K562 (cell line): ENCODE measurements at regions not wholly inside any gene's neighbourhood (a gene's known extent, or its start where the extent isn't known, plus 50 kb on each side); places are given as distances from the start of the nearest gene placed in this dataset.
"Not testable (repeated sequence)": the region's sequence is repeated elsewhere in the genome, so short reads cannot be mapped to it uniquely, and the experiment has no call there.

Experiments
- ATAC-seq: fragments of 200-7000 bp; cut with Tn5 transposase; 3 replicates; pipeline ENCODE4 v1.9.1; 2020; ENCODE audit warnings: moderate library complexity
- BruUV-seq: library from RNA; stranded (reverse); fragments of 400-500 nt; replicated peaks from 2 replicates; lab custom pipeline; 2021; lab: Mats Ljungman, UMichigan
- CTCF ChIA-PET: fragments of 300-600 bp; formaldehyde crosslinking; extraction: SDS; loops from one replicate; lab custom pipeline; 2021; ENCODE audit warnings: low intra/inter-chr PET ratio; lab: Yijun Ruan, JAX
- POLR2A ChIA-PET: fragments of 300-600, 350-650 bp; sonication (Branson Sonifier 250); formaldehyde crosslinking; extraction: SDS; loops from one replicate; lab custom pipeline; 2021; ENCODE audit warnings: antibody characterized with exemption, inconsistent platforms; lab: Yijun Ruan, JAX
- DNase-seq, 4 experiments: peaks; one replicate each; pipeline versions ENCODE4 v3.0.0 to v3.0.0-alpha.2; 2011 to 2018; ENCODE audit warnings: low spot score in 3 of 4, mixed read lengths in 3 of 4; ENCODE audit errors: extremely low read depth in 1 of 4
- FAIRE-seq: peaks from 2 replicates; lab custom pipeline; 2011; peaks lifted over from hg19 to GRCh38; lab: Jason Lieb, UNC
- H2AFZ ChIP-seq: 2 replicates; pipeline ENCODE4 v1.6.0; 2011; ENCODE audit warnings: low read depth, low read length, control low read depth, inconsistent platforms
- H3K27ac ChIP-seq: fragments of 200-600 bp; 3 replicates; pipeline ENCODE4 v1.8.0; 2011; ENCODE audit warnings: low read depth, mild to moderate bottlenecking, control low read depth, inconsistent platforms, low read length, moderate library complexity, mixed read lengths; ENCODE audit errors: extremely low read depth
- H3K27me3 ChIP-seq, 2 experiments: fragments of 300-600 bp in 1 of 2; 2 replicates in 1 of 2; 3 replicates in 1 of 2; pipeline versions ENCODE4 v1.6.0 to v1.8.0; 2011; ENCODE audit warnings: inconsistent platforms in 2 of 2, low read length in 2 of 2, mild to moderate bottlenecking in 1 of 2, mixed read lengths in 1 of 2, moderate library complexity in 1 of 2; ENCODE audit not compliant: control insufficient read depth in 2 of 2, insufficient read depth in 2 of 2
- H3K36me3 ChIP-seq: fragments of 300-600 bp; 3 replicates; pipeline ENCODE4 v1.8.0; 2011; ENCODE audit warnings: mild to moderate bottlenecking, low read length, inconsistent platforms; ENCODE audit not compliant: control insufficient read depth, insufficient read depth
- H3K4me1 ChIP-seq, 2 experiments: fragments of 200-600 bp in 1 of 2; replicated peaks in 1 of 2; 2 replicates in 1 of 2; 3 replicates in 1 of 2; pipeline versions ENCODE4 v1.5.1 to v1.8.0; 2011; ENCODE audit warnings: inconsistent platforms in 2 of 2, low read length in 2 of 2, mild to moderate bottlenecking in 1 of 2, mixed read lengths in 1 of 2, moderate library complexity in 1 of 2; ENCODE audit not compliant: control insufficient read depth in 2 of 2, insufficient read depth in 2 of 2
- H3K4me2 ChIP-seq: 2 replicates; pipeline ENCODE4 v1.6.1; 2011; ENCODE audit warnings: low read length, control low read depth, inconsistent platforms, mixed read lengths; ENCODE audit not compliant: insufficient read depth
- H3K4me3 ChIP-seq: fragments of 200-600 bp; sonication (generic), shearing (Covaris generic); 2 replicates; pipeline ENCODE4 v1.5.1; 2016; ENCODE audit warnings: control low read depth, inconsistent platforms
- H3K79me2 ChIP-seq: fragments of 200-600 bp; 3 replicates; pipeline ENCODE4 v1.8.0; 2011; ENCODE audit warnings: low read length, inconsistent platforms; ENCODE audit not compliant: control insufficient read depth, insufficient read depth
- H3K9ac ChIP-seq, 2 experiments: 2 replicates each; pipeline versions ENCODE4 v1.6.0 to v1.6.1; 2011; ENCODE audit warnings: low read depth in 2 of 2, low read length in 2 of 2, control low read depth in 1 of 2, inconsistent platforms in 1 of 2, mild to moderate bottlenecking in 1 of 2, mixed read lengths in 1 of 2; ENCODE audit not compliant: insufficient read depth in 1 of 2
- H3K9me1 ChIP-seq: one replicate; pipeline ENCODE4 v1.6.0; 2011; ENCODE audit warnings: inconsistent platforms, mild to moderate bottlenecking, low read length, moderate library complexity; ENCODE audit not compliant: control insufficient read depth, insufficient read depth
- H3K9me3 ChIP-seq: replicated peaks from 2 replicates; pipeline ENCODE4 v1.5.1; 2011; ENCODE audit warnings: low read depth, low read length, inconsistent platforms; ENCODE audit not compliant: control insufficient read depth, insufficient read depth
- H4K20me1 ChIP-seq: replicated peaks from 2 replicates; pipeline ENCODE4 v1.6.1; 2011; ENCODE audit warnings: low read length, inconsistent platforms, mixed read lengths; ENCODE audit not compliant: control insufficient read depth, insufficient read depth
- GTF2B ChIP-seq: IDR thresholded peaks from 2 replicates; pipeline ENCODE4 v1.6.1; 2011; ENCODE audit not compliant: insufficient read length; ENCODE audit errors: extremely low read depth
- MAFK ChIP-seq: IDR thresholded peaks from 2 replicates; pipeline ENCODE4 v1.6.1; 2011; ENCODE audit warnings: low read length, improper control_type of control experiment
- MYNN ChIP-seq, 2 experiments: sonication (generic); formaldehyde crosslinking in 1 of 2; IDR thresholded peaks; 2 replicates each; pipeline versions ENCODE4 v1.5.0 to v1.6.1; 2016 to 2020; ENCODE audit warnings: antibody characterized with exemption in 1 of 2, missing genetic modification reagents in 1 of 2
- NEUROD1 ChIP-seq: fragments of 150-350 bp; IDR thresholded peaks from 2 replicates; pipeline ENCODE4 v1.6.1; 2014; ENCODE audit warnings: borderline replicate concordance, low read length, low read depth; ENCODE audit not compliant: partially characterized antibody
- SRF ChIP-seq, 2 experiments: fragments of 250-450, 450-650 bp in 1 of 2; sonication (Bioruptor Pico) in 1 of 2; sonication (generic) in 1 of 2; formaldehyde crosslinking; IDR thresholded peaks; 2 replicates each; pipeline versions ENCODE4 v1.5.0 to v1.5.1; 2020 to 2022; ENCODE audit warnings: mild to moderate bottlenecking in 1 of 2, missing genetic modification reagents in 1 of 2
- ZNF134 ChIP-seq: fragments of 250-450 bp; sonication (Bioruptor Pico); conservative IDR thresholded peaks from 2 replicates; pipeline ENCODE4 v1.4.0; 2020
- WGBS: fragments of 100-300 bp; shearing (Covaris generic); methylation state at CpG from one replicate; pipeline ENCODE4 v1.1.6; 2016; ENCODE audit warnings: low coverage, mixed read lengths; ENCODE audit not compliant: insufficient coverage; ENCODE audit errors: missing lambda C conversion rate; 5-methylcytosine and 5-hydroxymethylcytosine counted together
- in situ Hi-C: fragments of 300-500 bp; cut with MboI; formaldehyde crosslinking; loops from 4 replicates; pipeline ENCODE4 v1.15.0; 2018; ENCODE audit warnings: inconsistent platforms, mixed read lengths
- intact Hi-C: fragments of 100-400 bp; cut with micrococcal nuclease; formaldehyde crosslinking; loops from 2 replicates; pipeline ENCODE4 v1.14.2; 2022
- TF ChIP-seq, protein P1 (sequence below): sonication (generic); formaldehyde crosslinking; IDR thresholded peaks from 2 replicates; pipeline ENCODE4 v1.8.1; 2023; ENCODE audit warnings: mild to moderate bottlenecking, missing genetic modification reagents, moderate library complexity
- TF ChIP-seq, protein P2 (sequence below): fragments of 450-650 bp; conservative IDR thresholded peaks from 2 replicates; pipeline ENCODE4 v1.6.1; 2016; ENCODE audit warnings: missing genetic modification characterization, low read depth, mild to moderate bottlenecking, control low read depth, missing compliant biosample characterization

- TF ChIP-seq, protein P1, sequence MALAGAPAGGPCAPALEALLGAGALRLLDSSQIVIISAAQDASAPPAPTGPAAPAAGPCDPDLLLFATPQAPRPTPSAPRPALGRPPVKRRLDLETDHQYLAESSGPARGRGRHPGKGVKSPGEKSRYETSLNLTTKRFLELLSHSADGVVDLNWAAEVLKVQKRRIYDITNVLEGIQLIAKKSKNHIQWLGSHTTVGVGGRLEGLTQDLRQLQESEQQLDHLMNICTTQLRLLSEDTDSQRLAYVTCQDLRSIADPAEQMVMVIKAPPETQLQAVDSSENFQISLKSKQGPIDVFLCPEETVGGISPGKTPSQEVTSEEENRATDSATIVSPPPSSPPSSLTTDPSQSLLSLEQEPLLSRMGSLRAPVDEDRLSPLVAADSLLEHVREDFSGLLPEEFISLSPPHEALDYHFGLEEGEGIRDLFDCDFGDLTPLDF, result no peak
- no peak for TF ChIP-seq GTF2B
- TF ChIP-seq MYNN (IDR thresholded peaks at IDR 0.05), result no peak
- TF ChIP-seq MYNN (CRISPR knock-in tag; IDR thresholded peaks at IDR 0.05), result no peak
- no peak for TF ChIP-seq ZNF134 (CRISPR knock-in tag)
- no peak for TF ChIP-seq SRF (CRISPR knock-in tag; IDR thresholded peaks at IDR 0.05)
- no peak for TF ChIP-seq MAFK
- no peak for TF ChIP-seq NEUROD1
- TF ChIP-seq, protein P2, sequence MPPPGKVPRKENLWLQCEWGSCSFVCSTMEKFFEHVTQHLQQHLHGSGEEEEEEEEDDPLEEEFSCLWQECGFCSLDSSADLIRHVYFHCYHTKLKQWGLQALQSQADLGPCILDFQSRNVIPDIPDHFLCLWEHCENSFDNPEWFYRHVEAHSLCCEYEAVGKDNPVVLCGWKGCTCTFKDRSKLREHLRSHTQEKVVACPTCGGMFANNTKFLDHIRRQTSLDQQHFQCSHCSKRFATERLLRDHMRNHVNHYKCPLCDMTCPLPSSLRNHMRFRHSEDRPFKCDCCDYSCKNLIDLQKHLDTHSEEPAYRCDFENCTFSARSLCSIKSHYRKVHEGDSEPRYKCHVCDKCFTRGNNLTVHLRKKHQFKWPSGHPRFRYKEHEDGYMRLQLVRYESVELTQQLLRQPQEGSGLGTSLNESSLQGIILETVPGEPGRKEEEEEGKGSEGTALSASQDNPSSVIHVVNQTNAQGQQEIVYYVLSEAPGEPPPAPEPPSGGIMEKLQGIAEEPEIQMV (tag), result no peak
These were observed 310.2 kb downstream of the LRRC3B start (continued) for GRCh38 chr3:26932752-26933151.

DNA sequence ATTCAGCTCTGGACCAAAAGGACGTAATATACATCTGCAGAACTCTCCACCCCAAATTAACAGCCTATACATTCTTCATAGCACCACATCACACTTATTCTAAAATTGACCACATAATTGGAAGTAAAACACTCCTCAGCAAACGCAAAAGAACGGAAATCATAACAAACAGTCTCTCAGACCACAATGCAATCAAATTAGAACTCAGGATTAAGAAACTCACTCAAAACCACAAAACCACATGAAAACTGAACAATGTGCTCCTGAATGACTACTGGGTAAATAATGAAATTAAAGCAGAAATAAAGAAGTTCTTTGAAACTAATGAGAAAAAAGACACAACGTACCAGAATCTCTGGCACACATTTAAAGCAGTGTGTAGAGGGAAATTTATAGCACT lies 322.9 kb downstream of the LRRC3B start:
- H3K36me3 ChIP-seq, H3K27me3 ChIP-seq, H3K9ac ChIP-seq, H3K9me3 ChIP-seq, H3K79me2 ChIP-seq, H3K9me1 ChIP-seq, CTCF ChIA-PET, DNase-seq, H3K4me1 ChIP-seq, BruUV-seq, H2AFZ ChIP-seq, POLR2A ChIA-PET, intact Hi-C loops, in situ Hi-C loops, FAIRE-seq, H4K20me1 ChIP-seq, H3K4me2 ChIP-seq, ATAC-seq, H3K4me3 ChIP-seq, H3K27ac ChIP-seq: not testable (repeated sequence)
- WGBS, result 2% methylated on average over 4 of the region's 4 CpGs
